ENCODE measurements at regions not wholly inside any gene's neighbourhood (a gene's known extent, or its start where the extent isn't known, plus 50 kb on each side); places are given as distances from the start of the nearest gene placed in this dataset.

DNA sequence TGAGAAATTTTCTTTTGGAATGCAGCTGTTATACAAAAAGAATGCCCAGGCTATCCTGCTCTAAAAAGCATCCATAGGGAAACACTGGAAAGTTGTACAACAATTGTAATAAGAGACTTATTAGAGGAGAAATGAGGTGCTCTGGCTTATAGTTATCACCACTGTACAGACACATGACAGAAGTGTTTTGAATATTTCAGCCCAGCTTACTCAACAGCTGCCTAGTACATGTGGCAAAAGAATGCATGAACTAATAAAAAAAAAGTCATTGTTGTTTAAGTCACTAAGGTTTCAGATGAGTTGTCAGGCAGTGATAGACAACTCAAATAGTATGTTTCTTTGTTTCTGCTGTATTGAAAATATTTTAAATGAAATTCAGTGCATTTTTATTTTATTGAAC lies 307.7 kb downstream of the GPM6A start (continued):
- TF ChIP-seq, protein P1, sequence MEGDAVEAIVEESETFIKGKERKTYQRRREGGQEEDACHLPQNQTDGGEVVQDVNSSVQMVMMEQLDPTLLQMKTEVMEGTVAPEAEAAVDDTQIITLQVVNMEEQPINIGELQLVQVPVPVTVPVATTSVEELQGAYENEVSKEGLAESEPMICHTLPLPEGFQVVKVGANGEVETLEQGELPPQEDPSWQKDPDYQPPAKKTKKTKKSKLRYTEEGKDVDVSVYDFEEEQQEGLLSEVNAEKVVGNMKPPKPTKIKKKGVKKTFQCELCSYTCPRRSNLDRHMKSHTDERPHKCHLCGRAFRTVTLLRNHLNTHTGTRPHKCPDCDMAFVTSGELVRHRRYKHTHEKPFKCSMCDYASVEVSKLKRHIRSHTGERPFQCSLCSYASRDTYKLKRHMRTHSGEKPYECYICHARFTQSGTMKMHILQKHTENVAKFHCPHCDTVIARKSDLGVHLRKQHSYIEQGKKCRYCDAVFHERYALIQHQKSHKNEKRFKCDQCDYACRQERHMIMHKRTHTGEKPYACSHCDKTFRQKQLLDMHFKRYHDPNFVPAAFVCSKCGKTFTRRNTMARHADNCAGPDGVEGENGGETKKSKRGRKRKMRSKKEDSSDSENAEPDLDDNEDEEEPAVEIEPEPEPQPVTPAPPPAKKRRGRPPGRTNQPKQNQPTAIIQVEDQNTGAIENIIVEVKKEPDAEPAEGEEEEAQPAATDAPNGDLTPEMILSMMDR (conservative IDR thresholded peaks at IDR 0.05; ENCODE audit: low read depth in 2 of 2) = no peak
- TF ChIP-seq, protein P2, sequence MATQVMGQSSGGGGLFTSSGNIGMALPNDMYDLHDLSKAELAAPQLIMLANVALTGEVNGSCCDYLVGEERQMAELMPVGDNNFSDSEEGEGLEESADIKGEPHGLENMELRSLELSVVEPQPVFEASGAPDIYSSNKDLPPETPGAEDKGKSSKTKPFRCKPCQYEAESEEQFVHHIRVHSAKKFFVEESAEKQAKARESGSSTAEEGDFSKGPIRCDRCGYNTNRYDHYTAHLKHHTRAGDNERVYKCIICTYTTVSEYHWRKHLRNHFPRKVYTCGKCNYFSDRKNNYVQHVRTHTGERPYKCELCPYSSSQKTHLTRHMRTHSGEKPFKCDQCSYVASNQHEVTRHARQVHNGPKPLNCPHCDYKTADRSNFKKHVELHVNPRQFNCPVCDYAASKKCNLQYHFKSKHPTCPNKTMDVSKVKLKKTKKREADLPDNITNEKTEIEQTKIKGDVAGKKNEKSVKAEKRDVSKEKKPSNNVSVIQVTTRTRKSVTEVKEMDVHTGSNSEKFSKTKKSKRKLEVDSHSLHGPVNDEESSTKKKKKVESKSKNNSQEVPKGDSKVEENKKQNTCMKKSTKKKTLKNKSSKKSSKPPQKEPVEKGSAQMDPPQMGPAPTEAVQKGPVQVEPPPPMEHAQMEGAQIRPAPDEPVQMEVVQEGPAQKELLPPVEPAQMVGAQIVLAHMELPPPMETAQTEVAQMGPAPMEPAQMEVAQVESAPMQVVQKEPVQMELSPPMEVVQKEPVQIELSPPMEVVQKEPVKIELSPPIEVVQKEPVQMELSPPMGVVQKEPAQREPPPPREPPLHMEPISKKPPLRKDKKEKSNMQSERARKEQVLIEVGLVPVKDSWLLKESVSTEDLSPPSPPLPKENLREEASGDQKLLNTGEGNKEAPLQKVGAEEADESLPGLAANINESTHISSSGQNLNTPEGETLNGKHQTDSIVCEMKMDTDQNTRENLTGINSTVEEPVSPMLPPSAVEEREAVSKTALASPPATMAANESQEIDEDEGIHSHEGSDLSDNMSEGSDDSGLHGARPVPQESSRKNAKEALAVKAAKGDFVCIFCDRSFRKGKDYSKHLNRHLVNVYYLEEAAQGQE (IDR thresholded peaks at IDR 0.05; ENCODE audit: unreplicated experiment) = no peak

- Mint-ChIP-seq H3K27me3 (ENCODE audit: insufficient read depth, low read depth, poor library complexity) (no peaks in the 10 kb centered on the region), H3K4me3 (no peak overlapping the region), H3K36me3 (ENCODE audit: low read depth) (0 out of 3 replicates have a peak, but pooled peaks cover 2% of the 10 kb centered on the region), H3K9me3 (peaks cover 2% of the 10 kb centered on the region; the same call in 1 of the 3 replicates), H3K4me1 (no peaks in the 10 kb centered on the region), H3K27ac (no peak overlapping the region)
- Histone ChIP-seq H3K4me3 (no peak overlapping the region), H3K4me2 (no peak overlapping the region), H3K9me2 (ENCODE audit: insufficient read depth) (no peaks in the 10 kb centered on the region), H3K27ac (ENCODE audit: low read depth) (no peak overlapping the region), H3K4me1 (ENCODE audit: insufficient read depth) (no peaks in the 10 kb centered on the region), H4K20me1 (replicated peaks; ENCODE audit: insufficient read depth) (no peaks in the 10 kb centered on the region), H3K79me2 (replicated peaks; ENCODE audit: insufficient read depth) (no peaks in the 10 kb centered on the region), H2AFZ (no peak overlapping the region), H3K36me3 (ENCODE audit: insufficient read depth) (no peaks in the 10 kb centered on the region), H3K27me3 (ENCODE audit: insufficient read depth) (no peaks in the 10 kb centered on the region), H3F3A (replicated peaks; ENCODE audit: low read depth) (no peaks in the 10 kb centered on the region)
- ATAC-seq (peak; percentile 87), DNase-seq (ENCODE audit: low spot score) (peak; percentile 83)
- TF ChIP-seq, protein P1 (conservative IDR thresholded peaks at IDR 0.05; ENCODE audit: low read depth in 2 of 2) = peak; percentile 83 to 85
- TF ChIP-seq, protein P2 (IDR thresholded peaks at IDR 0.05; ENCODE audit: unreplicated experiment) = no peak
- TF ChIP-seq STAT1 (IDR thresholded peaks at IDR 0.05; ENCODE audit: unreplicated experiment) = no peak
Observed at GRCh38 chr4:175509320-175509719, 302.7 kb downstream of the GPM6A start.

All from GM23338 (cell line).